ENCODE measurements at regions not wholly inside any gene's neighbourhood (a gene's known extent, or its start where the extent isn't known, plus 50 kb on each side); places are given as distances from the start of the nearest gene placed in this dataset.

- ATAC-seq (ENCODE audit: insufficient read depth, low read depth) = no peak
- no peak for DNase-seq
- no peak overlapping the region for H3K27ac ChIP-seq (ENCODE audit: low read length)
- TF ChIP-seq EZH2 (IDR thresholded peaks at IDR 0.05; ENCODE audit: borderline replicate concordance, low read depth, low read length, severe bottlenecking) = no peak
- TF ChIP-seq CTCF (IDR thresholded peaks at IDR 0.05; ENCODE audit: borderline replicate concordance, extremely low read depth, low read length, poor library complexity, severe bottlenecking) = no peak
- no peak overlapping the region for H3K4me2 ChIP-seq (ENCODE audit: insufficient read depth, low read length)
- H4K20me1 ChIP-seq (ENCODE audit: insufficient read depth, low read length) = no peaks in the 10 kb centered on the region
- no peaks in the 10 kb centered on the region for H3K79me2 ChIP-seq (ENCODE audit: insufficient read depth, low read length)
- H3K9ac ChIP-seq (ENCODE audit: low read depth, low read length) = no peak overlapping the region
- no peaks in the 10 kb centered on the region for H3K27me3 ChIP-seq (ENCODE audit: insufficient read depth, low read length, poor library complexity)
- no peaks in the 10 kb centered on the region for H3K9me3 ChIP-seq (ENCODE audit: insufficient read depth, low read length, severe bottlenecking)
- no peak overlapping the region for H2AFZ ChIP-seq (ENCODE audit: low read depth, low read length)
- H3K4me3 ChIP-seq (ENCODE audit: low read depth in 1 of 2, low read length in 2 of 2) = no peak overlapping the region
- no peaks in the 10 kb centered on the region for H3K4me1 ChIP-seq (ENCODE audit: insufficient read depth, low read length)
- no peaks in the 10 kb centered on the region for H3K36me3 ChIP-seq (ENCODE audit: insufficient read depth, low read length)
Observed at GRCh38 chr6:86471791-86472190, 465.5 kb upstream of the HTR1E start.

GRCh38 chr6:86459978-86460377, 477.4 kb upstream of the HTR1E start:
- DNase-seq = no peak
- H3K27me3 ChIP-seq (ENCODE audit: insufficient read depth, low read length, poor library complexity) = no peaks in the 10 kb centered on the region
- no peaks in the 10 kb centered on the region for H4K20me1 ChIP-seq (ENCODE audit: insufficient read depth, low read length)
- ATAC-seq (ENCODE audit: insufficient read depth, low read depth) = no peak
- no peak overlapping the region for H3K4me2 ChIP-seq (ENCODE audit: insufficient read depth, low read length)
- H3K79me2 ChIP-seq (ENCODE audit: insufficient read depth, low read length) = no peaks in the 10 kb centered on the region
- H3K4me3 ChIP-seq (ENCODE audit: low read depth in 1 of 2, low read length in 2 of 2) = no peak overlapping the region
- TF ChIP-seq EZH2 (IDR thresholded peaks at IDR 0.05; ENCODE audit: borderline replicate concordance, low read depth, low read length, severe bottlenecking) = no peak
- TF ChIP-seq CTCF (IDR thresholded peaks at IDR 0.05; ENCODE audit: borderline replicate concordance, extremely low read depth, low read length, poor library complexity, severe bottlenecking) = no peak
- H3K9ac ChIP-seq (ENCODE audit: low read depth, low read length) = no peak overlapping the region
- H3K27ac ChIP-seq (ENCODE audit: low read length) = no peak overlapping the region
- no peaks in the 10 kb centered on the region for H3K9me3 ChIP-seq (ENCODE audit: insufficient read depth, low read length, severe bottlenecking)
- no peak overlapping the region for H2AFZ ChIP-seq (ENCODE audit: low read depth, low read length)
- H3K4me1 ChIP-seq (ENCODE audit: insufficient read depth, low read length) = no peaks in the 10 kb centered on the region
- H3K36me3 ChIP-seq (ENCODE audit: insufficient read depth, low read length) = no peaks in the 10 kb centered on the region

GRCh38 chr6:86456821-86457220, 480.5 kb upstream of the HTR1E start:
- no peak for TF ChIP-seq CTCF (IDR thresholded peaks at IDR 0.05; ENCODE audit: borderline replicate concordance, extremely low read depth, low read length, poor library complexity, severe bottlenecking)
- TF ChIP-seq EZH2 (IDR thresholded peaks at IDR 0.05; ENCODE audit: borderline replicate concordance, low read depth, low read length, severe bottlenecking) = no peak
- Histone ChIP-seq H3K9ac (ENCODE audit: low read depth, low read length) (no peak overlapping the region), H3K79me2 (ENCODE audit: insufficient read depth, low read length) (no peaks in the 10 kb centered on the region), H3K4me1 (ENCODE audit: insufficient read depth, low read length) (no peaks in the 10 kb centered on the region), H3K36me3 (ENCODE audit: insufficient read depth, low read length) (no peaks in the 10 kb centered on the region), H2AFZ (ENCODE audit: low read depth, low read length) (no peak overlapping the region), H3K4me2 (ENCODE audit: insufficient read depth, low read length) (no peak overlapping the region), H3K9me3 (ENCODE audit: insufficient read depth, low read length, severe bottlenecking) (peaks cover 3% of the 10 kb centered on the region), H3K27me3 (ENCODE audit: insufficient read depth, low read length, poor library complexity) (no peaks in the 10 kb centered on the region), H3K27ac (ENCODE audit: low read length) (no peak overlapping the region), H3K4me3 (ENCODE audit: low read depth in 1 of 2, low read length in 2 of 2) (no peak overlapping the region), H4K20me1 (ENCODE audit: insufficient read depth, low read length) (no peaks in the 10 kb centered on the region)
- DNase-seq (no peak), ATAC-seq (ENCODE audit: insufficient read depth, low read depth) (no peak)

GRCh38 chr6:86453232-86453631, 484.1 kb upstream of the HTR1E start:
- Histone ChIP-seq H4K20me1 (ENCODE audit: insufficient read depth, low read length) (no peaks in the 10 kb centered on the region), H3K79me2 (ENCODE audit: insufficient read depth, low read length) (no peaks in the 10 kb centered on the region), H3K9me3 (ENCODE audit: insufficient read depth, low read length, severe bottlenecking) (peaks cover 3% of the 10 kb centered on the region), H3K36me3 (ENCODE audit: insufficient read depth, low read length) (no peaks in the 10 kb centered on the region), H3K9ac (ENCODE audit: low read depth, low read length) (no peak overlapping the region), H3K4me1 (ENCODE audit: insufficient read depth, low read length) (no peaks in the 10 kb centered on the region), H2AFZ (ENCODE audit: low read depth, low read length) (no peak overlapping the region), H3K27ac (ENCODE audit: low read length) (no peak overlapping the region), H3K4me2 (ENCODE audit: insufficient read depth, low read length) (no peak overlapping the region), H3K27me3 (ENCODE audit: insufficient read depth, low read length, poor library complexity) (no peaks in the 10 kb centered on the region), H3K4me3 (ENCODE audit: low read depth in 1 of 2, low read length in 2 of 2) (no peak overlapping the region)
- ATAC-seq (ENCODE audit: insufficient read depth, low read depth) (no peak), DNase-seq (no peak)
- no peak for TF ChIP-seq CTCF (IDR thresholded peaks at IDR 0.05; ENCODE audit: borderline replicate concordance, extremely low read depth, low read length, poor library complexity, severe bottlenecking)
- no peak for TF ChIP-seq EZH2 (IDR thresholded peaks at IDR 0.05; ENCODE audit: borderline replicate concordance, low read depth, low read length, severe bottlenecking)
